ENCODE measurements at regions not wholly inside any gene's neighbourhood (a gene's known extent, or its start where the extent isn't known, plus 50 kb on each side); places are given as distances from the start of the nearest gene placed in this dataset.
A peak's percentile ranks its signal among the peaks of the same experiment; 100 is the strongest.

- no peak for DNase-seq
Observed at GRCh38 chr15:97401970-97402369, 558.5 kb upstream of the ARRDC4 start.

GRCh38 chr15:97406841-97407240, 553.7 kb upstream of the ARRDC4 start:
- no peak for DNase-seq

- no peak for DNase-seq
Observed at GRCh38 chr15:97410897-97411575, 549.5 kb upstream of the ARRDC4 start.

GRCh38 chr15:97420130-97420529, 540.4 kb upstream of the ARRDC4 start:
- DNase-seq: no peak

- no peak for DNase-seq
Observed at GRCh38 chr15:97425596-97425995, 534.9 kb upstream of the ARRDC4 start.

GRCh38 chr15:97443101-97443500, 517.4 kb upstream of the ARRDC4 start:
- DNase-seq: no peak

GRCh38 chr15:97446138-97446537, 514.4 kb upstream of the ARRDC4 start:
- no peak for DNase-seq

GRCh38 chr15:97456521-97457202, 503.8 kb upstream of the ARRDC4 start:
- no peak for DNase-seq

- no peak for DNase-seq
Observed at GRCh38 chr15:97457203-97457847, 503.2 kb upstream of the ARRDC4 start.

GRCh38 chr15:97459771-97460170, 500.7 kb upstream of the ARRDC4 start:
- DNase-seq: no peak

GRCh38 chr15:97461226-97461625, 499.3 kb upstream of the ARRDC4 start:
- DNase-seq: no peak

GRCh38 chr15:97463696-97464095, 496.8 kb upstream of the ARRDC4 start:
- no peak for DNase-seq

- DNase-seq: no peak
Observed at GRCh38 chr15:97470417-97470816, 490.1 kb upstream of the ARRDC4 start.

GRCh38 chr15:97473627-97474026, 486.9 kb upstream of the ARRDC4 start:
- no peak for DNase-seq

GRCh38 chr15:97479957-97480356, 480.5 kb upstream of the ARRDC4 start:
- DNase-seq: no peak

GRCh38 chr15:97482521-97482920, 478.0 kb upstream of the ARRDC4 start:
- DNase-seq: no peak

- no peak for DNase-seq
Observed at GRCh38 chr15:97483232-97483631, 477.3 kb upstream of the ARRDC4 start.

- DNase-seq: no peak
Observed at GRCh38 chr15:97490429-97490828, 470.1 kb upstream of the ARRDC4 start.

GRCh38 chr15:97501291-97501690, 459.2 kb upstream of the ARRDC4 start:
- DNase-seq: no peak

- DNase-seq: no peak
Observed at GRCh38 chr15:97502038-97502437, 458.5 kb upstream of the ARRDC4 start.

GRCh38 chr15:97504031-97504792, 456.3 kb upstream of the ARRDC4 start:
- peak; percentile 58 for DNase-seq

- no peak for DNase-seq
Observed at GRCh38 chr15:97517737-97518136, 442.8 kb upstream of the ARRDC4 start.

- DNase-seq: no peak
Observed at GRCh38 chr15:97520689-97521088, 439.8 kb upstream of the ARRDC4 start.
